Osteoblast (primary cell): ENCODE measurements at regions not wholly inside any gene's neighbourhood (a gene's known extent, or its start where the extent isn't known, plus 50 kb on each side); places are given as distances from the start of the nearest gene placed in this dataset.

ENCODE experiments used
- DNase-seq: peaks from one replicate; pipeline ENCODE4 v3.0.0; 2011; ENCODE audit warnings: low spot score, mixed read lengths; ENCODE audit not compliant: insufficient read length; ENCODE audit errors: missing footprints
- H2AFZ ChIP-seq: 2 replicates; pipeline ENCODE4 v1.6.0; 2011; ENCODE audit warnings: mild to moderate bottlenecking, low read length
- H3K27ac ChIP-seq: 2 replicates; pipeline ENCODE4 v1.5.1; 2011; ENCODE audit warnings: mild to moderate bottlenecking, low read depth, low read length, moderate library complexity
- H3K27me3 ChIP-seq: 2 replicates; pipeline ENCODE4 v1.6.0; 2012; ENCODE audit warnings: mild to moderate bottlenecking, control low read depth, inconsistent platforms, low read length, moderate library complexity; ENCODE audit not compliant: insufficient read depth
- H3K36me3 ChIP-seq: 2 replicates; pipeline ENCODE4 v1.5.1; 2011; ENCODE audit warnings: mild to moderate bottlenecking, low read length, control low read depth, moderate library complexity; ENCODE audit not compliant: insufficient read depth
- H3K4me1 ChIP-seq: 2 replicates; pipeline ENCODE4 v1.5.1; 2011; ENCODE audit warnings: mild to moderate bottlenecking, low read length, control low read depth, moderate library complexity; ENCODE audit not compliant: insufficient read depth
- H3K4me2 ChIP-seq: 2 replicates; pipeline ENCODE4 v1.6.0; 2011; ENCODE audit warnings: mild to moderate bottlenecking, low read length; ENCODE audit not compliant: insufficient read depth
- H3K4me3 ChIP-seq: fragments of 200-600 bp; sonication (generic); 3 replicates; pipeline ENCODE4 v1.5.1; 2012; ENCODE audit warnings: mild to moderate bottlenecking, low read length, inconsistent platforms; ENCODE audit not compliant: insufficient read depth
- H3K79me2 ChIP-seq: 2 replicates; pipeline ENCODE4 v1.6.0; 2012; ENCODE audit warnings: mild to moderate bottlenecking, low read length, control low read depth, inconsistent platforms; ENCODE audit not compliant: insufficient read depth
- H3K9me3 ChIP-seq: 2 replicates; pipeline ENCODE4 v1.5.1; 2011; ENCODE audit warnings: low read depth, low read length, control low read depth
- H4K20me1 ChIP-seq: 2 replicates; pipeline ENCODE4 v1.6.0; 2012; ENCODE audit warnings: mild to moderate bottlenecking, low read length, control low read depth; ENCODE audit not compliant: insufficient read depth
- CTCF ChIP-seq: IDR thresholded peaks from 2 replicates; pipeline ENCODE4 v1.5.1; 2011; ENCODE audit warnings: mild to moderate bottlenecking, low read depth, low read length, moderate library complexity; ENCODE audit errors: extremely low read depth

GRCh38 chr2:8195784-8196183 is 486.1 kb upstream of the ID2 start:
- Histone ChIP-seq H3K9me3 (no peaks in the 10 kb centered on the region), H3K4me2 (no peak overlapping the region), H3K79me2 (no peaks in the 10 kb centered on the region), H4K20me1 (no peaks in the 10 kb centered on the region), H3K4me3 (no peak overlapping the region), H3K36me3 (no peaks in the 10 kb centered on the region), H2AFZ (no peak overlapping the region), H3K27me3 (no peaks in the 10 kb centered on the region), H3K4me1 (no peaks in the 10 kb centered on the region), H3K27ac (no peak overlapping the region)
- no peak for TF ChIP-seq CTCF
- DNase-seq: no peak

- no peak overlapping the region for H3K4me3 ChIP-seq
- no peak overlapping the region for H2AFZ ChIP-seq
- TF ChIP-seq CTCF: no peak
- no peak overlapping the region for H3K27ac ChIP-seq
- H3K4me1 ChIP-seq: no peaks in the 10 kb centered on the region
- DNase-seq: no peak
- no peaks in the 10 kb centered on the region for H3K27me3 ChIP-seq
- no peaks in the 10 kb centered on the region for H3K36me3 ChIP-seq
- no peaks in the 10 kb centered on the region for H3K79me2 ChIP-seq
- H3K9me3 ChIP-seq: no peaks in the 10 kb centered on the region
- H3K4me2 ChIP-seq: no peak overlapping the region
- no peaks in the 10 kb centered on the region for H4K20me1 ChIP-seq
Measured at GRCh38 chr2:8196316-8196715, 485.5 kb upstream of the ID2 start.

- TF ChIP-seq CTCF: no peak
- no peaks in the 10 kb centered on the region for H4K20me1 ChIP-seq
- no peak for DNase-seq
- H3K4me1 ChIP-seq: no peaks in the 10 kb centered on the region
- no peaks in the 10 kb centered on the region for H3K27me3 ChIP-seq
- no peaks in the 10 kb centered on the region for H3K36me3 ChIP-seq
- H2AFZ ChIP-seq: no peak overlapping the region
- H3K4me2 ChIP-seq: no peak overlapping the region
- no peaks in the 10 kb centered on the region for H3K79me2 ChIP-seq
- H3K9me3 ChIP-seq: no peaks in the 10 kb centered on the region
- H3K4me3 ChIP-seq: no peak overlapping the region
- H3K27ac ChIP-seq: no peak overlapping the region
Measured at GRCh38 chr2:8197101-8197500, 484.8 kb upstream of the ID2 start.

- no peaks in the 10 kb centered on the region for H3K36me3 ChIP-seq
- no peaks in the 10 kb centered on the region for H4K20me1 ChIP-seq
- H3K9me3 ChIP-seq: no peaks in the 10 kb centered on the region
- H3K4me1 ChIP-seq: no peaks in the 10 kb centered on the region
- no peak for DNase-seq
- no peak for TF ChIP-seq CTCF
- no peaks in the 10 kb centered on the region for H3K79me2 ChIP-seq
- no peak overlapping the region for H3K4me2 ChIP-seq
- H3K4me3 ChIP-seq: no peak overlapping the region
- H3K27ac ChIP-seq: no peak overlapping the region
- H3K27me3 ChIP-seq: no peaks in the 10 kb centered on the region
- no peak overlapping the region for H2AFZ ChIP-seq
Measured at GRCh38 chr2:8197825-8198224, 484.0 kb upstream of the ID2 start.
